ENCODE measurements at regions not wholly inside any gene's neighbourhood (a gene's known extent, or its start where the extent isn't known, plus 50 kb on each side); places are given as distances from the start of the nearest gene placed in this dataset.

DNA sequence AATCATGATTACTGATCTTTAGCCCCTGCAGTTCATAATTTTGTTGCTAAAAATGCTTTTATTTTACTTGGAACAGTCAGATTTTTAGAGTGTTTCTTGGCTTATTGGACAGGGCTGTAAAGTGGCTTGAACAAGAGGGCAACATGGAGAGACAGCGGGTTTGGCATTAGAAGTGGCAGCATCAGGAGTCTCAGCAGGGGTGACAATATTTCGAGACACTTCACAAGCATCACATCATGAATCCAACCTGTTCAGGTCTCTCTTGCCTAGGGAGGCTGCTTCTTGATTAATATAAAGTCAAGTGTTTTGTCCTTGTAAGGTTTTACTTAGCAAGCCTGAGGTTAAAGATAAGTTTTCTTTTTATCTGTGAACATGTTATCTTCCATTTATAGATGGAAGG is 2249.5 kb downstream of the LRRC4C start:
- Histone ChIP-seq H3K4me3 (ENCODE audit: low read length) (no peak overlapping the region), H3K79me2 (replicated peaks; ENCODE audit: insufficient read depth, low read length) (no peaks in the 10 kb centered on the region), H3F3A (ENCODE audit: insufficient read depth, low read length, poor library complexity, severe bottlenecking) (no peaks in the 10 kb centered on the region), H3K27ac (ENCODE audit: low read length) (no peak overlapping the region), H4K20me1 (ENCODE audit: insufficient read depth) (no peaks in the 10 kb centered on the region), H3K36me3 (ENCODE audit: insufficient read depth, low read length) (no peaks in the 10 kb centered on the region), H3K9ac (ENCODE audit: low read length) (no peak overlapping the region), H3K9me2 (ENCODE audit: insufficient read depth, low read length) (no peaks in the 10 kb centered on the region), H3K9me3 (ENCODE audit: low read length) (no peaks in the 10 kb centered on the region), H3K27me3 (ENCODE audit: insufficient read depth, low read depth, low read length) (no peaks in the 10 kb centered on the region), H2AFZ (ENCODE audit: low read depth, low read length) (no peak overlapping the region), H3K4me2 (ENCODE audit: low read length) (no peak overlapping the region)
- no peak for TF ChIP-seq EP300 (conservative IDR thresholded peaks at IDR 0.05; ENCODE audit: poor library complexity, severe bottlenecking)
- TF ChIP-seq, protein P1, sequence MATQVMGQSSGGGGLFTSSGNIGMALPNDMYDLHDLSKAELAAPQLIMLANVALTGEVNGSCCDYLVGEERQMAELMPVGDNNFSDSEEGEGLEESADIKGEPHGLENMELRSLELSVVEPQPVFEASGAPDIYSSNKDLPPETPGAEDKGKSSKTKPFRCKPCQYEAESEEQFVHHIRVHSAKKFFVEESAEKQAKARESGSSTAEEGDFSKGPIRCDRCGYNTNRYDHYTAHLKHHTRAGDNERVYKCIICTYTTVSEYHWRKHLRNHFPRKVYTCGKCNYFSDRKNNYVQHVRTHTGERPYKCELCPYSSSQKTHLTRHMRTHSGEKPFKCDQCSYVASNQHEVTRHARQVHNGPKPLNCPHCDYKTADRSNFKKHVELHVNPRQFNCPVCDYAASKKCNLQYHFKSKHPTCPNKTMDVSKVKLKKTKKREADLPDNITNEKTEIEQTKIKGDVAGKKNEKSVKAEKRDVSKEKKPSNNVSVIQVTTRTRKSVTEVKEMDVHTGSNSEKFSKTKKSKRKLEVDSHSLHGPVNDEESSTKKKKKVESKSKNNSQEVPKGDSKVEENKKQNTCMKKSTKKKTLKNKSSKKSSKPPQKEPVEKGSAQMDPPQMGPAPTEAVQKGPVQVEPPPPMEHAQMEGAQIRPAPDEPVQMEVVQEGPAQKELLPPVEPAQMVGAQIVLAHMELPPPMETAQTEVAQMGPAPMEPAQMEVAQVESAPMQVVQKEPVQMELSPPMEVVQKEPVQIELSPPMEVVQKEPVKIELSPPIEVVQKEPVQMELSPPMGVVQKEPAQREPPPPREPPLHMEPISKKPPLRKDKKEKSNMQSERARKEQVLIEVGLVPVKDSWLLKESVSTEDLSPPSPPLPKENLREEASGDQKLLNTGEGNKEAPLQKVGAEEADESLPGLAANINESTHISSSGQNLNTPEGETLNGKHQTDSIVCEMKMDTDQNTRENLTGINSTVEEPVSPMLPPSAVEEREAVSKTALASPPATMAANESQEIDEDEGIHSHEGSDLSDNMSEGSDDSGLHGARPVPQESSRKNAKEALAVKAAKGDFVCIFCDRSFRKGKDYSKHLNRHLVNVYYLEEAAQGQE (IDR thresholded peaks at IDR 0.05; ENCODE audit: borderline replicate concordance): no peak
- TF ChIP-seq MXI1 (conservative IDR thresholded peaks at IDR 0.05; ENCODE audit: poor library complexity, severe bottlenecking): no peak
- TF ChIP-seq CTCF (IDR thresholded peaks at IDR 0.05; ENCODE audit: poor library complexity, severe bottlenecking): no peak
- TF ChIP-seq POLR2AphosphoS5 (IDR thresholded peaks at IDR 0.05): no peak
- no peak for TF ChIP-seq EZH2 (IDR thresholded peaks at IDR 0.05; ENCODE audit: borderline replicate concordance, insufficient read depth, low read length, poor library complexity, severe bottlenecking)

- no peaks in the 10 kb centered on the region for H4K20me1 ChIP-seq (ENCODE audit: insufficient read depth)
- no peaks in the 10 kb centered on the region for H3F3A ChIP-seq (ENCODE audit: insufficient read depth, low read length, poor library complexity, severe bottlenecking)
- no peaks in the 10 kb centered on the region for H3K36me3 ChIP-seq (ENCODE audit: insufficient read depth, low read length)
- no peak overlapping the region for H3K9ac ChIP-seq (ENCODE audit: low read length)
- H3K9me3 ChIP-seq (ENCODE audit: low read length): no peaks in the 10 kb centered on the region
- no peak for TF ChIP-seq RAD21 (conservative IDR thresholded peaks at IDR 0.05)
- H3K9me2 ChIP-seq (ENCODE audit: insufficient read depth, low read length): no peaks in the 10 kb centered on the region
- H3K4me2 ChIP-seq (ENCODE audit: low read length): no peak overlapping the region
- no peak overlapping the region for H3K4me3 ChIP-seq (ENCODE audit: low read length)
- H3K27ac ChIP-seq (ENCODE audit: low read length): no peak overlapping the region
- no peak overlapping the region for H2AFZ ChIP-seq (ENCODE audit: low read depth, low read length)
- H3K27me3 ChIP-seq (ENCODE audit: insufficient read depth, low read depth, low read length): no peaks in the 10 kb centered on the region
- no peaks in the 10 kb centered on the region for H3K79me2 ChIP-seq (replicated peaks; ENCODE audit: insufficient read depth, low read length)
These were observed 2254.0 kb downstream of the LRRC4C start for GRCh38 chr11:39205236-39205995.

GRCh38 chr11:39192671-39193070 is 2266.8 kb downstream of the LRRC4C start:
- Histone ChIP-seq H2AFZ (ENCODE audit: low read depth, low read length) (no peak overlapping the region), H3K27me3 (ENCODE audit: insufficient read depth, low read depth, low read length) (no peaks in the 10 kb centered on the region), H3K27ac (ENCODE audit: low read length) (no peak overlapping the region), H3K36me3 (ENCODE audit: insufficient read depth, low read length) (no peaks in the 10 kb centered on the region), H3K9ac (ENCODE audit: low read length) (no peak overlapping the region), H4K20me1 (ENCODE audit: insufficient read depth) (no peaks in the 10 kb centered on the region), H3F3A (ENCODE audit: insufficient read depth, low read length, poor library complexity, severe bottlenecking) (no peaks in the 10 kb centered on the region), H3K4me3 (ENCODE audit: low read length) (no peak overlapping the region), H3K4me2 (ENCODE audit: low read length) (no peak overlapping the region), H3K79me2 (replicated peaks; ENCODE audit: insufficient read depth, low read length) (no peaks in the 10 kb centered on the region), H3K9me3 (ENCODE audit: low read length) (no peaks in the 10 kb centered on the region), H3K9me2 (ENCODE audit: insufficient read depth, low read length) (no peaks in the 10 kb centered on the region)
- TF ChIP-seq MXI1 (conservative IDR thresholded peaks at IDR 0.05; ENCODE audit: poor library complexity, severe bottlenecking): no peak
